D721Med (cell line): ENCODE measurements at regions not wholly inside any gene's neighbourhood (a gene's known extent, or its start where the extent isn't known, plus 50 kb on each side); places are given as distances from the start of the nearest gene placed in this dataset.
"Not testable (repeated sequence)": the region's sequence is repeated elsewhere in the genome, so short reads cannot be mapped to it uniquely, and the experiment has no call there.

ENCODE experiments used
- DNase-seq: peaks from one replicate; pipeline ENCODE4 v3.0.0; 2011; ENCODE audit warnings: low spot score; ENCODE audit not compliant: insufficient read length
- FAIRE-seq: peaks from 2 replicates; lab custom pipeline; 2011; peaks lifted over from hg19 to GRCh38; lab: Jason Lieb, UNC
- CTCF ChIP-seq: IDR thresholded peaks from 2 replicates; pipeline ENCODE4 v1.5.1; 2012; ENCODE audit warnings: mild to moderate bottlenecking, control low read depth; ENCODE audit not compliant: insufficient read depth; ENCODE audit errors: missing control alignments

- no peak for TF ChIP-seq CTCF
- no peak for FAIRE-seq
Observed at GRCh38 chr11:90590286-90590685, 367.4 kb upstream of the CHORDC1 start.

GRCh38 chr11:90589735-90590134 is 366.9 kb upstream of the CHORDC1 start:
- FAIRE-seq = no peak
- no peak for TF ChIP-seq CTCF
- no peak for DNase-seq

More at GRCh38 chr11:90590286-90590685, 367.4 kb upstream of the CHORDC1 start:
- DNase-seq = no peak

- no peak for TF ChIP-seq CTCF
- FAIRE-seq (no peak), DNase-seq (no peak)
Observed at GRCh38 chr11:90587896-90588295, 365.0 kb upstream of the CHORDC1 start.

GRCh38 chr11:90585491-90585890 is 362.6 kb upstream of the CHORDC1 start:
- DNase-seq = no peak
- no peak for FAIRE-seq
- TF ChIP-seq CTCF = no peak

GRCh38 chr11:90582999-90583398 is 360.1 kb upstream of the CHORDC1 start:
- FAIRE-seq, DNase-seq: not testable (repeated sequence)

- DNase-seq = no peak
- no peak for FAIRE-seq
- no peak for TF ChIP-seq CTCF
Observed at GRCh38 chr11:90564531-90564930, 341.7 kb upstream of the CHORDC1 start.

- DNase-seq = no peak
- no peak for TF ChIP-seq CTCF
- no peak for FAIRE-seq
Observed at GRCh38 chr11:90558328-90558865, 335.5 kb upstream of the CHORDC1 start.

GRCh38 chr11:90556606-90557005 is 333.8 kb upstream of the CHORDC1 start:
- no peak for TF ChIP-seq CTCF
- DNase-seq (no peak), FAIRE-seq (no peak)
